ENCODE measurements at regions not wholly inside any gene's neighbourhood (a gene's known extent, or its start where the extent isn't known, plus 50 kb on each side); places are given as distances from the start of the nearest gene placed in this dataset.

- CTCF ChIA-PET, result no interaction called here
Measured at GRCh38 chr4:64105903-64106302, 303.3 kb downstream of the TECRL start.

GRCh38 chr4:64095398-64095797 lies 313.9 kb downstream of the TECRL start:
- no peaks in the 10 kb centered on the region for H3K27me3 ChIP-seq (replicated peaks; ENCODE audit: insufficient read depth, low read depth, low read length, poor library complexity)
- ChIA-PET CTCF (no interaction called here), POLR2A (ENCODE audit: low non-redundant PET) (no interaction called here)
- H3K36me3 ChIP-seq (ENCODE audit: insufficient read depth, low read length, poor library complexity, severe bottlenecking), result no peaks in the 10 kb centered on the region
- no peaks in the 10 kb centered on the region for H3K4me1 ChIP-seq (ENCODE audit: insufficient read depth, low read length, poor library complexity, severe bottlenecking)
- DNase-seq (ENCODE audit: low spot score), result no peak
- no peak overlapping the region for H3K4me3 ChIP-seq (ENCODE audit: low read depth, low read length, poor library complexity, severe bottlenecking)
- TF ChIP-seq CTCF (conservative IDR thresholded peaks at IDR 0.05; ENCODE audit: low read depth, low read length) (no peak), EZH2 (IDR thresholded peaks at IDR 0.05; ENCODE audit: borderline replicate concordance, low read depth, low read length, poor library complexity, severe bottlenecking) (no peak)
- H3K9me3 ChIP-seq (ENCODE audit: low read depth, low read length, poor library complexity, severe bottlenecking), result no peaks in the 10 kb centered on the region
- H3K27ac ChIP-seq (ENCODE audit: low read depth, low read length, poor library complexity, severe bottlenecking), result no peak overlapping the region
- no TSS peak for BruUV-seq (replicated peaks)
- intact Hi-C loops (cut with micrococcal nuclease; ENCODE audit: unreplicated experiment), result no loop called here

More at GRCh38 chr4:64105903-64106302, 303.3 kb downstream of the TECRL start:
- Histone ChIP-seq H3K27ac (ENCODE audit: low read depth, low read length, poor library complexity, severe bottlenecking) (no peak overlapping the region), H3K4me1 (ENCODE audit: insufficient read depth, low read length, poor library complexity, severe bottlenecking) (no peaks in the 10 kb centered on the region), H3K36me3 (ENCODE audit: insufficient read depth, low read length, poor library complexity, severe bottlenecking) (no peaks in the 10 kb centered on the region), H3K27me3 (replicated peaks; ENCODE audit: insufficient read depth, low read depth, low read length, poor library complexity) (no peaks in the 10 kb centered on the region), H3K4me3 (ENCODE audit: low read depth, low read length, poor library complexity, severe bottlenecking) (no peak overlapping the region), H3K9me3 (ENCODE audit: low read depth, low read length, poor library complexity, severe bottlenecking) (no peaks in the 10 kb centered on the region)
- BruUV-seq (replicated peaks), result no TSS peak
- intact Hi-C loops (cut with micrococcal nuclease; ENCODE audit: unreplicated experiment), result no loop called here
- TF ChIP-seq CTCF (conservative IDR thresholded peaks at IDR 0.05; ENCODE audit: low read depth, low read length) (no peak), EZH2 (IDR thresholded peaks at IDR 0.05; ENCODE audit: borderline replicate concordance, low read depth, low read length, poor library complexity, severe bottlenecking) (no peak)
- no peak for DNase-seq (ENCODE audit: low spot score)
- POLR2A ChIA-PET (ENCODE audit: low non-redundant PET), result no interaction called here

- intact Hi-C loops (cut with micrococcal nuclease; ENCODE audit: unreplicated experiment), result no loop called here
- no peak for DNase-seq (ENCODE audit: low spot score)
- no peaks in the 10 kb centered on the region for H3K4me1 ChIP-seq (ENCODE audit: insufficient read depth, low read length, poor library complexity, severe bottlenecking)
- POLR2A ChIA-PET (ENCODE audit: low non-redundant PET), result no interaction called here
- CTCF ChIA-PET, result no interaction called here
- TF ChIP-seq CTCF (conservative IDR thresholded peaks at IDR 0.05; ENCODE audit: low read depth, low read length) (no peak), EZH2 (IDR thresholded peaks at IDR 0.05; ENCODE audit: borderline replicate concordance, low read depth, low read length, poor library complexity, severe bottlenecking) (no peak)
- no peaks in the 10 kb centered on the region for H3K36me3 ChIP-seq (ENCODE audit: insufficient read depth, low read length, poor library complexity, severe bottlenecking)
- no peaks in the 10 kb centered on the region for H3K9me3 ChIP-seq (ENCODE audit: low read depth, low read length, poor library complexity, severe bottlenecking)
- H3K27me3 ChIP-seq (replicated peaks; ENCODE audit: insufficient read depth, low read depth, low read length, poor library complexity), result no peaks in the 10 kb centered on the region
- no TSS peak for BruUV-seq (replicated peaks)
- no peak overlapping the region for H3K4me3 ChIP-seq (ENCODE audit: low read depth, low read length, poor library complexity, severe bottlenecking)
- H3K27ac ChIP-seq (ENCODE audit: low read depth, low read length, poor library complexity, severe bottlenecking), result no peak overlapping the region
Measured at GRCh38 chr4:64079316-64079715, 329.9 kb downstream of the TECRL start.

Data from A673 (cell line).